GM12874 (cell line): ENCODE measurements at regions not wholly inside any gene's neighbourhood (a gene's known extent, or its start where the extent isn't known, plus 50 kb on each side); places are given as distances from the start of the nearest gene placed in this dataset.

Experiments
- TF ChIP-seq, protein P1 (sequence below): IDR thresholded peaks from 2 replicates; pipeline ENCODE4 v1.5.1; 2011; ENCODE audit warnings: low read depth, mild to moderate bottlenecking, control low read depth, low read length, moderate library complexity; ENCODE audit not compliant: insufficient read depth

DNA sequence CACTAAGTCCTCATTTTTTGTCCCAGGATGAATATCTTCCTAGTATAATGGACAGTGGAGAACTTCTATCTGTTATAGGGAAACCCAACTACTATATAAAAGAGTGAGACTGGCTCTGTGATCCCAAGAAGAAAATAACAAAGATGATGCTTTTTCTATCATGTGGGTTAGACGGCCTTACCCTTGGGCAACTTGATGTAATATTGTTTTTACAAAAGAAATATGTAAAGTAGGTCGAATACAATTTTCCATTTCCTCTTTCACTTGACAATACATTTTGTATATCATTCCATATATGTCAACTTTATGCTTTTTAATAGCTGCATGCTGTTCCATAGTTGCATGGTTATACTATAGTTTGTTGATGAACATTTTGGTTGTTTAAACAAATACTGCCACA is 87.5 kb upstream of the SESTD1 start:
- TF ChIP-seq, protein P1, sequence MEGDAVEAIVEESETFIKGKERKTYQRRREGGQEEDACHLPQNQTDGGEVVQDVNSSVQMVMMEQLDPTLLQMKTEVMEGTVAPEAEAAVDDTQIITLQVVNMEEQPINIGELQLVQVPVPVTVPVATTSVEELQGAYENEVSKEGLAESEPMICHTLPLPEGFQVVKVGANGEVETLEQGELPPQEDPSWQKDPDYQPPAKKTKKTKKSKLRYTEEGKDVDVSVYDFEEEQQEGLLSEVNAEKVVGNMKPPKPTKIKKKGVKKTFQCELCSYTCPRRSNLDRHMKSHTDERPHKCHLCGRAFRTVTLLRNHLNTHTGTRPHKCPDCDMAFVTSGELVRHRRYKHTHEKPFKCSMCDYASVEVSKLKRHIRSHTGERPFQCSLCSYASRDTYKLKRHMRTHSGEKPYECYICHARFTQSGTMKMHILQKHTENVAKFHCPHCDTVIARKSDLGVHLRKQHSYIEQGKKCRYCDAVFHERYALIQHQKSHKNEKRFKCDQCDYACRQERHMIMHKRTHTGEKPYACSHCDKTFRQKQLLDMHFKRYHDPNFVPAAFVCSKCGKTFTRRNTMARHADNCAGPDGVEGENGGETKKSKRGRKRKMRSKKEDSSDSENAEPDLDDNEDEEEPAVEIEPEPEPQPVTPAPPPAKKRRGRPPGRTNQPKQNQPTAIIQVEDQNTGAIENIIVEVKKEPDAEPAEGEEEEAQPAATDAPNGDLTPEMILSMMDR: no peak

DNA sequence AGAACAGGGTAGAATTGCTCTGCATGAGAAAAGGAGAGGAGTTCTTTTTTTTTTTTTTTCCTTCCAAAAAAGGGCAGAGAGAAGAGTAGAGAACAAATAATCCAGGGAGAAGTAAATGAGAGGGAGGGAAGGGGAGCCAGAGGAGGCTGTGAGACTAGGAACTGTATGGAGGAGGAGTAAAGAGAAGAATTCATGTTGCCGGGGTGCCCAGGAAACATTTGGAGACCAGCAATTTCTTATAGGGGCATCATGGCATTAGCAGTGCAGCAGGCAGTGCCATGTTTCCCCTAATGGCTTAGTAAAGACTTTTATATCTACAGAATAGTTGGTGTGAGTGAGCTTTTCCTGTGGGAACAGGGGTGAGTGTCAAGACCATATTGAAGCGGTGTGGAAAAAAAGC is 86.4 kb upstream of the SESTD1 start:
- TF ChIP-seq, protein P1: no peak

DNA sequence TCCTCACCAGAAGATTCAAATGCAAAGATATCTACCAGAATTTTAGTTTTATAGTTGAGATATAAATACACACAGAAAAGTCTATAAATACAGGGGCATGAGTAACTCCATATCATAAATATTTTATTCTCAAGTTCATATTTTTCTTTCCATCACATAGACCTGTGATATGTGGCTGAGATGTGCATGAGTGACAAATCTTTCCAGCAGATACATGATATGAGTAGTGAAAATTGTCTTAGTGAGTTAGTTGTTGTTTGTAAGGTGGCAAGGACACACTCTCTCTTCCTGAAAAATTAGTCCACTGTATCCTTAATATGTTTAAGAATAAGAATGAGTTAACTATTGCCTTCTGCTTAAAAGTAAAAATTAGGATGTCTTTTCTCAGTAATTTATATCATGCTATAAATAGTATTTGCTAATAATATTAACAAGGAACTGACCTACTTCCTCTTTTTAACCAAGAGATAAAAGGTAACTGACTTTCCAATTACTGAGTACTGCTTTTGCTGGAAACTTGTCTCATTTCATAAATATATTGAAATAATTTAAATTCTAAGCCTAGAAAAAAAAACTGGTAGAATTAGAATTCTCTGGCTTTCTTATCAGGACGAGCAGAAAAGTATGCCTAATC is 85.2 kb upstream of the SESTD1 start:
- TF ChIP-seq, protein P1: no peak

DNA sequence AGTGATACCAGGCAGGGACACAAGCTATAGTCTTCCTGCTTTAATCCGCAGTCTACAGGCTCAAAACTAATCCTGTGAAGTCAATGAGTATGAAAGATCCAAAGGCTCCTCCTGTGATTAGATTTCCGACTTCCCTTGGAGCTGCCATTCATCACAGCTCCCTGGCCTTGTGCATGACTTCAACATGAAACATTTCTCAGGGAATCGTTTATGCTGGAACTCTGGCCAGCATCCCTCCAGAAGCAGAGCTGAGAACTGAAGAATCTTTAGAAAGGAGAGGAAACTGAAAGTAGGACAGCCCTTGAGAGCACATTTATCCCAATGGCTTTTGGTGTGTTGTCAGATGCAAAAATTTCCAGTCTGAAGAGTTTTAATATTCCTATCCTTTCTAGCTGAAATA is 84.3 kb upstream of the SESTD1 start:
- TF ChIP-seq, protein P1: no peak

DNA sequence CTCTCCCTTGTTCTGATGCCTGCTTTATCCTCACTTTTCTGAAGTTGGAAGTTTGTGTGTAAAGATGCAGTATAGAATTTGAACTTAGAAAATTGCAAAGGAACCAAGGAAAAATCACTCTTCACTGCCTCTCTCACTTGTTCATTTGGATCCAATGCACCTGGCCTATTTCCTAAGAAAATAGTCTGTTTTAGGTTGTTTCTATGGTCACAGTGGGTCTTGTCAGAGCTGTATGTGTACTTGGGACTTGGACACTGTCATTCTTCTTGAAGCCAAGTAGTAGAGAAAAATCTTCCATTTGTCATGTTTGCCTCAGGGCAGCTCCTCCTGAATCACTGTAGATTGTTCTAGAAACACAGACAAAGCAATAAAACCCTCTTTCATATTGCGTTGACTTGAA is 80.3 kb upstream of the SESTD1 start:
- TF ChIP-seq, protein P1: no peak

DNA sequence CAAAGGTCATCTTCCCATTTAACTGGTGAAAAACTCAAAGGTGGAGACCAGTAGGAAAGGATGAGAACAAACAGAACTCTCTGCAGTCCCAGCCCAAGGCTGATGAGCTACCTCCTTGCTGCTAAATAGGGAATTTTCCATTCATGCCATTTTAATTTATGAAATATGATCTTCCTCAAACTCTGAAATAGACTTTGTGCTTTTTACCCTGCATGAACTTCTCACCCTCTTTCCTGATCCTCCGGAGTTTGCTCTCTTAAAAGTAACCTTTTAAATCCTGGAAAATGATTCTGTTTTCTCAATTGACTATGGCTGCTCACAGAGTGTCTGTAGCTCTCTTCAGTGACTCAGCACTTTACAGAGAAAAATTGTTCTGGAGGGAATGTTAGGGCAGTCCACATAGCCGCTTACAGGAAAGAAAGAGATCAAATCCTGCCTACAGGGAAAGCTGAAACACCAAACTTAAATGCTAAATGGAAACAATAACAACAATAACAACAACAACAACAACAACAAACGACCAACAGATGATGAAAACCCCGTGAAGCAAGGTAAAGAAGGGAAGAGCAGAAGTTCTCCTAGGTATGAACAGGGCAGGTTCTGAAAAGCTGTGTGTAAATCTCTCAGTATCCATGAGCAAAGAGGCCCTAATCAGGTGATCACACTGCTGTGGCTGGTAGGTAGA is 79.8 kb upstream of the SESTD1 start:
- TF ChIP-seq, protein P1: no peak

DNA sequence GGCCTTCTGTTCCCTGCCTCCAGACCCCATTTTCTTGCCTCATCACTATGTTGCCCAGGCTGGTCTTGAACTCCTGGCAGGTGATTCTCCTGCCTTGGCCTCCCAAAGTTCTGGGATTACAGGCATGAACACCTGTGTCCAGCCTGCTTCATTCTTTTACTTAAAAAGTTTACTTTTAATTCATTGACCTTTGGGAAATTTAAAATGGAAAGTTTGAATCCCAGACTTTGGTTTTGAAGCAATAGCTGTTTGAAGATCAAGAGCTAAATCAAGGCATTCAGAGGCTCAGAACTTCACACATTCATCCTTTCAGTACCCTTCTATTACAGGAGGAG is 79.3 kb upstream of the SESTD1 start:
- TF ChIP-seq, protein P1: no peak
